Endothelial cell (in vitro differentiated cells): ENCODE measurements at regions not wholly inside any gene's neighbourhood (a gene's known extent, or its start where the extent isn't known, plus 50 kb on each side); places are given as distances from the start of the nearest gene placed in this dataset.

Source experiments
- DNase-seq: peaks from one replicate; pipeline ENCODE4 v3.0.0; 2021; ENCODE audit warnings: low spot score
- H3K27ac Mint-ChIP-seq: one replicate; pipeline ENCODE4 v1.8.0; 2021; ENCODE audit warnings: mixed read lengths, inconsistent platforms; ENCODE audit not compliant: unreplicated experiment
- H3K27me3 Mint-ChIP-seq: one replicate; pipeline ENCODE4 v1.8.0; 2021; ENCODE audit warnings: mild to moderate bottlenecking, moderate library complexity, mixed read lengths, inconsistent platforms; ENCODE audit not compliant: unreplicated experiment
- H3K36me3 Mint-ChIP-seq: one replicate; pipeline ENCODE4 v1.8.0; 2021; ENCODE audit warnings: mild to moderate bottlenecking, low read depth, mixed read lengths, inconsistent platforms; ENCODE audit not compliant: unreplicated experiment
- H3K4me1 Mint-ChIP-seq: one replicate; pipeline ENCODE4 v1.8.0; 2021; ENCODE audit warnings: mild to moderate bottlenecking, mixed read lengths, inconsistent platforms; ENCODE audit not compliant: unreplicated experiment
- H3K4me3 Mint-ChIP-seq: one replicate; pipeline ENCODE4 v1.8.0; 2021; ENCODE audit warnings: mild to moderate bottlenecking, mixed read lengths, inconsistent platforms; ENCODE audit not compliant: unreplicated experiment
- H3K9me3 Mint-ChIP-seq: one replicate; pipeline ENCODE4 v1.8.0; 2021; ENCODE audit warnings: mixed read lengths, inconsistent platforms; ENCODE audit not compliant: unreplicated experiment
- CTCF ChIP-seq: fragments of 200-600 bp; sonication (generic); IDR thresholded peaks from one replicate; pipeline ENCODE4 v1.5.0; 2021; ENCODE audit warnings: antibody characterized with exemption; ENCODE audit not compliant: unreplicated experiment

- no peaks in the 10 kb centered on the region for H3K9me3 Mint-ChIP-seq
- H3K27ac Mint-ChIP-seq: no peak overlapping the region
- no peaks in the 10 kb centered on the region for H3K36me3 Mint-ChIP-seq
- H3K4me3 Mint-ChIP-seq: no peak overlapping the region
- TF ChIP-seq CTCF: no peak
- H3K27me3 Mint-ChIP-seq: peaks cover 2% of the 10 kb centered on the region
- DNase-seq: no peak
- H3K4me1 Mint-ChIP-seq: no peaks in the 10 kb centered on the region
These were observed 146.5 kb downstream of the DDX1 start for GRCh38 chr2:15738225-15738546.

GRCh38 chr2:15738943-15739342 lies 147.3 kb downstream of the DDX1 start:
- no peak overlapping the region for H3K4me3 Mint-ChIP-seq
- no peak for DNase-seq
- H3K36me3 Mint-ChIP-seq: no peaks in the 10 kb centered on the region
- no peaks in the 10 kb centered on the region for H3K9me3 Mint-ChIP-seq
- no peak overlapping the region for H3K27ac Mint-ChIP-seq
- no peaks in the 10 kb centered on the region for H3K27me3 Mint-ChIP-seq
- H3K4me1 Mint-ChIP-seq: no peaks in the 10 kb centered on the region
- TF ChIP-seq CTCF: no peak

- H3K9me3 Mint-ChIP-seq: no peaks in the 10 kb centered on the region
- H3K27ac Mint-ChIP-seq: no peak overlapping the region
- H3K36me3 Mint-ChIP-seq: no peaks in the 10 kb centered on the region
- no peak for TF ChIP-seq CTCF
- no peaks in the 10 kb centered on the region for H3K4me1 Mint-ChIP-seq
- no peak overlapping the region for H3K4me3 Mint-ChIP-seq
- DNase-seq: no peak
- H3K27me3 Mint-ChIP-seq: no peaks in the 10 kb centered on the region
These were observed 153.2 kb downstream of the DDX1 start for GRCh38 chr2:15744820-15745219.

DNA sequence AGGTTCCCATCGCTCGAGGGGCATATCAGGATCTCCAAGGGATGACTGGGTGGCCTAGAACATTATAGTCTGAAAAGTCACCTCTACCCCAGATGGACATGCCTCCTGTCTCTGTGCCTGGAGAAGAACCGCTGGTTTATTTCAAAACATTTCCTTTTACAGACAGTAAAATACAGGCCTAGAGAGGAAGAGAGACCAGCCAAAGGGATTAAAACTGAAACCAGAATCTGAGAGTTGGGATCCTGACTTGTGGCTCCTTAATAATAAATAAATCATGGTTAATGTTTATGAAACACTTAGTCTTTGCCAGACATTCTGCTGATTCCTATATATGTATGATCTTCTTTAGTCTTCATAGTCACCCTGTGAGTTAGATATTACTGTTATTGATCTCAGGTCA lies 153.7 kb downstream of the DDX1 start:
- H3K4me3 Mint-ChIP-seq: no peak overlapping the region
- DNase-seq: no peak
- H3K36me3 Mint-ChIP-seq: no peaks in the 10 kb centered on the region
- H3K9me3 Mint-ChIP-seq: no peaks in the 10 kb centered on the region
- H3K27me3 Mint-ChIP-seq: no peaks in the 10 kb centered on the region
- TF ChIP-seq CTCF: no peak
- H3K4me1 Mint-ChIP-seq: no peaks in the 10 kb centered on the region
- no peak overlapping the region for H3K27ac Mint-ChIP-seq

GRCh38 chr2:15745907-15746702 lies 154.4 kb downstream of the DDX1 start:
- Mint-ChIP-seq H3K27me3 (no peaks in the 10 kb centered on the region), H3K4me3 (no peak overlapping the region), H3K4me1 (no peaks in the 10 kb centered on the region), H3K36me3 (no peaks in the 10 kb centered on the region), H3K9me3 (no peaks in the 10 kb centered on the region), H3K27ac (no peak overlapping the region)
- DNase-seq: no peak
- no peak for TF ChIP-seq CTCF
